HG03575 (cell line): ENCODE measurements at regions not wholly inside any gene's neighbourhood (a gene's known extent, or its start where the extent isn't known, plus 50 kb on each side); places are given as distances from the start of the nearest gene placed in this dataset.

Experiments
- ATAC-seq: cut with Tn5 transposase; IDR thresholded peaks from one replicate; pipeline ENCODE4 v1.9.1; 2021; ENCODE audit not compliant: unreplicated experiment, insufficient number of reproducible peaks, low FRiP score; ENCODE audit errors: extremely low read depth

- ATAC-seq = no peak
These were observed 227.4 kb upstream of the MYT1L start for GRCh38 chr2:2558476-2558875.

DNA sequence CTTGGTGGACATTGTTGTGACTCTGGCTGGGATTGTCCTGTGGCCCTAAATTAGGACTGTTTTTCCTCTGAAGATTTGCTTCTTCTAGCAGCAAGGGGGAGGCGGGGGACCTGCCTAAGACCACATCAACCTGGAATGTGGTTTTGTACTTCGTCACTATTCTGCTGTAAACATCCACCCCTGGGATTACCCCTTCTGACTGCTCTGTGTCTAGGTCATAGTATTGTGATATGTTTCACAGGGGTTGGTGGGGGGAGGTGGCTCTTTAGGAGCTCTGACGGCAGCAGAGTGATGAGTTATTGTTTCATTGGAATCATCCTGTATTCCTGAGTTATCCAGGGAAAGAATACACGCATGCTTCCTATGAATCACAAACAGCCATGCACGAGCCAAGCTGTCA, 226.4 kb upstream of the MYT1L start:
- ATAC-seq = no peak

DNA sequence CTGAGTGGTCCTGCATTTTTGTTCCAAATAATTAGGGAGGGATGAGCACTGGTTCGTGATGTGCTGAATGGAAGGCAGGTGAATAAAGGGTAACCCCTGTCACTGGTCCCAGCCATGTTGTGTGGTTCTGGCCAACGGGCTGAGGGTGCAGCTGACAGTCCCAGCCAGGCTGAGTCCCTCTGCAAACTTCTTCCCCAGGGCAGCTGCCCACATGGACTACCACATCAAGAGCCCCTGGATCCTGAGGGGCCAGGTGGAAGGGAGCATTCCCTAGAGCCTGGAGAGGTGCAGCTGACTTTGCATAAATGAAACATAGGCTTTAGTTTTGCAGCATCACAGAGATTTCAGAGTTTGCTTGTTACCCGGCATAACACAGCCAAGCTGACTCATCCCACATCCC, 219.8 kb upstream of the MYT1L start:
- ATAC-seq = no peak

DNA sequence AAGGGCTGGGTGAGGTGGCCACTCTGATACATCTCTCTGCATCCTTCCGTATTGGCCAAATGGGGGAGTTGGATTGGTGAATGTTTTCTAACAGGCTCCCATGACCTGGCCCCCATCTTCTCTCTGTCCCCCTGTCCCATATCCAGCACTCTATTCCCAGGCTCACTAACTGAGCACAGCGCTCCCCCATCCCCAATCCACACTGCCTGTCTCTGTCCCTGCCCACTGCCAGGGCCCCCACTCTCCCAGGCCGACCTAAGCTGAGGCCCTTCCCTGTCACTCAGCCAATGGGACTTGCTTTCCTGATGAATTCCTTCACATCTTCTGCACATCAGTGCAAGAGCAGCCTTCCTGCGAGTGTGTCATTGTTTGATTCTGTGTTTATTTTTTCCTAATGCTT, 216.8 kb upstream of the MYT1L start:
- ATAC-seq = no peak

DNA sequence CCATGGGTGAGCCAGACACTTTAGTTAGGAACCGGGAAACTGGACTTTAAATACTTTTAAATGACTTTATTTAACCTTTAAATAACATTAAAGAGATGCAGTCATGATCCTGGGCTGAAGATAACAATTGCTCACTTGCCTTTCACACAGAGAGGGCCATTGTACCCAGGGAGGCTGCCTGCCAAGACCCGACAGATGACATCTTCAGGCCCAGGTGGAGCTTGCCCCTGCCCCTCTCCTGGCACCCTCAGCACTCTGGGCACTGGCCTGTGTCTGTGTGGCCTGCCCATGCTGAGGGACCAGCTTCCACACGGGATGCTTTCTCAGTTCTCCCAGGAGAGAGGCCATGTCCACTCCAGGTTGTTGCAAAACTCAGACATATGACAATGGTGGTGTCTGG, 216.4 kb upstream of the MYT1L start:
- ATAC-seq = no peak

DNA sequence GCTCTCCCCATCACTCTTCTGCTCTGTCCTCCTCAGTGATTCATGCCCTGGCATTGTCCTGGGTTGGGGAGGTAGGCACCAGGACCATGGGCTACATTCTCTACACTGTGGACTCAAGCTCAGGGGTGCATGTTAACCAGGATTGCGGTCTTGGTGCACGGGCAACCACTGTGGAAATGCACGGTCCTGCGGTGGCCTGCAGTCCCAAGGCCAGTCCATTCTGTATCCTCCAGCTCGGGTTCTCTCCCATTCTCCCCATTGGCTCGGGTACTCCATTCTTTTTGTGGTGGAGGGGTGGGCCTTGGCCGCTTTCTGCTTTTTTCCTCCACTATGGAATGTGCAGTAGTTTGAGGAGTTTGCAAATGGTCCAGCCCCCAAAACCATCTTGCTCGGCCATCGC, 215.0 kb upstream of the MYT1L start:
- no peak for ATAC-seq

DNA sequence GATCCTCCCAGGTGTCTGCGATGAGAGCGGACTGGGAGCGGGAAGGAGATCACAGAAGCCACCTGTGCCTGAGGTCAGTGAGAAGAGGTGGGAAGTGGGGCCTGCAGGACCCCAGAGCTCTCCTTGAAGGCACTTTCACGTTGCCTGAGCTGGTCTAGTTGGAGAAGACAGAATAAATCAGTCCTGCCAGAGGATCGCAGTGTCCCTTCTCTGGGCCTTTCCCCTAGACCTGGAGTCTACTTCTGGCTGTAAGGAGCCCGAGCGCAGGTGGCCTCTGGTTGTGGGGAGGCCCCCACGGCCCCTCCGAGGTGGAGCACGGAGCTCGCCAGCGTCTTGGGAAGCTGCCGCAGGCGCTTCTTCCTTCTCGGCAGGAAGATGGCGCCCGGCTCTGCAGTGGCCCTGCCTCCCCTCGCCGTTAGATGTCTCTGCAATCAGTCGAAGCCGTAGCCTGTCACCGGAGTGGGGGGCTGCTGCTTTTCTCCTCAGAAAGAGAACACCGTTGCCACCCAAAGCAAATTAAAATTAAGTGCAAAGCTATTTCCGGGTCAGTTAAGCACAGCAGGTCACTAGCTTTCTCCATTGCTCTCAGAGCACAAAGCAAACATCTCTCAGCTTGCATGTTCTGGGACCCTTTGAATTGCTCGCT, 212.0 kb upstream of the MYT1L start:
- ATAC-seq = no peak

DNA sequence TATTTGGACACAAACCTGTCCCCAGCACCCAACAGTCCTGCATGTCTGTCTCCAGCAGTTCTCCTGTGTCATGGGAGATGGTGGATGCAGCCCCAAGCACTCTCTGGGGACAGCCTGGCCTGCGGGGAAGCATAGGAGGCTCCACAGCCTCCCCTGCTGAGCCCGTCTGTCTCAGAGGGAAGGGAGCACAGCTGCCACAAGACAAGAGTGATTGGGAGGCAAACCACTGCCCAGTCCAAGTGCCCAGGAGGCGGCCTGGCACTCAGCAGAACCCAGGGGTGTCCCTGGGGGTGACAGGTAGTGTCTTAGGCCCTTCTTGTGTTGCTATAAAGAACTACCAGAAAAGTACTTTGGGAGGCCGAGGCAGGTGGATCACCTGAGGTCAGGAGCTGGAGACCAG, 211.2 kb upstream of the MYT1L start:
- no peak for ATAC-seq

DNA sequence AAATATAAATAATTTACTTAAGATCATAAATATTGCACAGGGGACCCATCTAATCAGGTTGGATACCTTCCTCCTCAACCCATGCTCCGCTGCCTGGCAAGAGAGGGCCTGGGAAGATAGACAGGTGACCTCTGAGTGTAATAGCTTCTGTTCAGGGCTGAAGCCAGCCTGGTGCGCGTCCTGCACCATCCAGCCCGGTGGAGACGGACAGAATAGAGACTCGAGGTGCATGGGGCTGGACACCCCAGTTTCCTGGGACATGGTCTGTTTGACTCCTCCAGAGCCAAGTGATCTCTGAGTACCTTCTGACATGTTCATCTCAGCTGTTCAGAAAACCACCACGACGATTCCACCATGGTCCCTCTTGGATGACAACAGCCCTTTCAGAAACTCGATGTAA, 209.3 kb upstream of the MYT1L start:
- no peak for ATAC-seq

GRCh38 chr2:2536416-2537056, 205.5 kb upstream of the MYT1L start:
- ATAC-seq = no peak

DNA sequence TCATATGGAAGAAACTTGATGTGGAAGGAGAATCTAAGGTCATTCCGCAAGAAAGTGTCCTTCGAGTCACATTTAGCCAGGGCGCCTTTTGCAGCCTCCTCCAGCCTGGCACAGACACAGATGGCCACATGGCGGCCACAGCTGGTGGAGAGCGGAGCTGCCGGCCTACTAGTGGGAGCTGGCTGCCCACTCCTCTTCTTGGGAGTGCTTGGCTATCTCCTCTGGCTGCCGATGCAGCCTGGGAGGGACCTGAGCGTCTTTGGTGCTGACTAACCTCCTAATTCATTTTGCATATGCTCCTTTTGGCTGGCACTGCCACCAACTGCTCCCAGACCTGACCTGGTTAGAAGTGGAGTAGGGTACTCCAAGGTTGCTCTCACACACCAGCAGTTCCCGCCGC, 199.3 kb upstream of the MYT1L start:
- ATAC-seq = no peak

DNA sequence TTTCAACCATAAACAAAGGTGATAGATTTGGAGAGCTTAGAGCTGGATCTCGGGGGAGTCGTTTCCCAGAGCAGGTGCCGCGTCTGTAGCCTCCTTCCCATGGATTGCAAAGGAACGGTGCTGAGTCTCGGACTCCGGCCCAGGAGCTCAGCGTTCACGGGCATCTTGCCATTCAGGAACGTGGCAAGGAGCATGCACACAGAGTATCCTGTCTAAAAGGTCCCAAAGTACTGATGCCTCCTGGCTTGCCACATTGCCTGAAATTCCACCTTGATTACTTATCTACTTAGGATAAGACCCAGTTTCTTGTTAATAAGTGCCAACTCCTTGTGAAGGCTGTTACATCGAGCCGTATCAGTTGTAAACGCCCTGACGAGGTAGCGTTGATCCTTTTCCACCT, 197.8 kb upstream of the MYT1L start:
- no peak for ATAC-seq

- ATAC-seq = no peak
These were observed 196.1 kb upstream of the MYT1L start for GRCh38 chr2:2527148-2527547.

DNA sequence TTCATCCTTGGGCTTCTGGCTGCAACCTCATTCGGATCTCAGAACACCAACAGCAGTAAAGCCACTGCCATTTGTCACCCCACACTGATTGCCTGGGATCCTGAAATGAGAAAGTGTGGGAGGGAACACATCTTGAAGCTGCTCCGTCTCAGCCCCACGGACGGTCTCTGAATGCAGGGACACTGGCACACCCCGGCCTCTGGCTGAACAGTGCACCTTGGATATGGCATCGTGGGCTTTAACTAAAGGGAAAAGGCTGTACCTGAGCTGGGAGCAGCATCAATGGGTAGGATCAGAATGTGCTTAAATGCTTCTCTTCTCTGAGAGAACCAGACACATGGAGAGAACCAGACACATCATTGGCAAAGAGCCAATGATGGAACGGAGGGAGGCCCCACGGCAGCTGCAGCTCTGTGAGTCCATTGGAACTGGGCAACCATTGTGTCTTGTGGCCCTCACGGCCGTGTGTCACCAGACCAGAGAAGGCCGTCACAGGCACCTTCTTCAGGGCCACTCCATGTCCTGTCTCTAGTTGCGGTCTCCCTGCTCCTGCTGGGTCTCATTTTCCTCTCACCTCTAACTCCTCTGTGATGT, 193.4 kb upstream of the MYT1L start:
- no peak for ATAC-seq

DNA sequence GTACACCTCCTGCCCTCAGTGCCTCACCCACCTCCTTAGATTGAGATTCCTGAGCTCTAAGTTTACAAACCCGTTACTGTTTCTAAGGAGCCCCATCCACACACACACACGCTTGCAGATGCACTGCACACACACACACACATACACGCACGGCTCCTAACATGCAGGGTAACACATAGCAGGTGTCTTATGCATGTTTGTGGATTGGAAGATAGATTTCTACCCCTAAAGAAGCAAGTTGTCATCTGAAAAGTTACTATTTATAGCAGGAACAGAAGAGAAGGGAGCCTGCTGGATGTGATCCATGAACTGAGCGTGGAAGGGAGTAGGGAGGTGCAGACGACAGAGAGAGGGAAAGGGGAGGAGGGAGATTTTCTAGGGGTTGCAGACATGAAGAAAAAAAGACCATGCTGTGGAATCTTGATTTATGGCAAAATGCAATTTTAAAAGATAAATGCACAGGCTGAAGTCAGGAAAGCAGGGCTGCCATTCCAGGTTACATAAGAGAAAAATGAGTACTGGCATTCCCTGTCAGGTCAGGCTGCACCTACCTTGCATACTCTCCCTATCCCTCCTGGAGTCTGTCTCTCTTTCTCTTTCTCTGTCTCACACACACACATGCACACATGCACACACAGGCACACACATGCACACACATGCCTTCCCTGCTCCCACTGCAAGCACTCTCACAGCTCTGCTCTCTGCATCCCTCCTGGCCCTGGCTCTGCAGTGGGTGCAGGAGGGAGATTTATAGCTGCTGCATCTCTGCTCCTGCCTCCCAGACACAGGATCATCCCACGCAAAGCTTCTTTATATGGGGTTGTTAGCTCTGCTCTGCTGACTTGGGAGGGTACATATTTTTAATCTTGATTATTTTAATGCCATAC, 192.6 kb upstream of the MYT1L start:
- ATAC-seq = no peak

GRCh38 chr2:2520401-2520811, 189.3 kb upstream of the MYT1L start:
- ATAC-seq = no peak

GRCh38 chr2:2519381-2519780, 188.3 kb upstream of the MYT1L start:
- no peak for ATAC-seq

DNA sequence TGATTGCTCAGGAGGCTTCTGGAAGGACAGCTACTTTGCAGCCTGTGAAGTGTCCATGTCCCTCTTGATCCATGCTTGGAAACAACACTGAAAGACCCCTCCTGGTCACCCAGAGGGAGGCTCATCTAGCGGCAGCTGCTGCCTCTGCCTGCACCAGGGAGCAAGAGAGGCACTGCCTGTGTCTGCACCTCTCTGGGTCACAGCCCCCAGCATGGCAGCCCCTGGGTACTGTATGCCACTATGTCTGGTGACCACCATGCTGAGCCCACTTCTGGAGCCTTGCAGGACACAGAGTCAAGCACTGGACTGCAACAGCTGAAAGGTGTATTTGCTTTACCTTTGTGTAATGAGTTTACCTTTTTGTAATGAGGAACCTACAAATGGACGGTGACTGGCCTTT, 186.3 kb upstream of the MYT1L start:
- no peak for ATAC-seq

GRCh38 chr2:2516386-2516785, 185.3 kb upstream of the MYT1L start:
- no peak for ATAC-seq

DNA sequence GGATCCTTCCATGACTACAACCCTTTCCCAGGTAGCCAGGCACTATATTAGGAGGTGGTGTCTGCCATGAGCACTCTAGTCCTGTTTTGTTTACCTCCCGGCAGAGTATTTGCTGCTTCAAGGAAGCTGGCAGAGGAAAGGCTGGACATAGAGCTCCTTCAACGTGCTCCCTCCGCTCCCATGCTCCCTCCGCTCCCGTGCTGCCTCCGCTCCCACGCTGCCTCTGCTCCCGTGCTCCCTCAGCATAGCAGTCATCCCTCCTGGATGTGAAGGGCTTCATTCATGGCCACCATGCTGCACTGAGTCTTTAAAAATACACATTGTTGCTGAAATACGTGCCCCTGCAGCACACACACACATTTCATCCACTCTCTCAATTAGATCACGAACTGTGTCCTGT, 181.9 kb upstream of the MYT1L start:
- no peak for ATAC-seq
